Glutamatergic neuron (in vitro differentiated cells): ENCODE measurements at regions not wholly inside any gene's neighbourhood (a gene's known extent, or its start where the extent isn't known, plus 50 kb on each side); places are given as distances from the start of the nearest gene placed in this dataset.

Source experiments
- DNase-seq: peaks from one replicate; pipeline ENCODE4 v3.0.0; 2022
- H3K27ac Mint-ChIP-seq: one replicate; pipeline ENCODE4 v1.8.0; 2020; ENCODE audit warnings: mild to moderate bottlenecking, mixed read lengths, inconsistent platforms; ENCODE audit not compliant: unreplicated experiment
- H3K27me3 Mint-ChIP-seq: one replicate; pipeline ENCODE4 v1.8.0; 2020; ENCODE audit warnings: mild to moderate bottlenecking, moderate library complexity, mixed read lengths, inconsistent platforms; ENCODE audit not compliant: unreplicated experiment
- H3K36me3 Mint-ChIP-seq: one replicate; pipeline ENCODE4 v1.8.0; 2020; ENCODE audit warnings: mild to moderate bottlenecking, mixed read lengths, inconsistent platforms; ENCODE audit not compliant: unreplicated experiment
- H3K4me1 Mint-ChIP-seq: one replicate; pipeline ENCODE4 v1.8.0; 2020; ENCODE audit warnings: mild to moderate bottlenecking, low read depth, mixed read lengths, inconsistent platforms; ENCODE audit not compliant: unreplicated experiment
- H3K4me3 Mint-ChIP-seq: one replicate; pipeline ENCODE4 v1.8.0; 2020; ENCODE audit warnings: mild to moderate bottlenecking, mixed read lengths, inconsistent platforms; ENCODE audit not compliant: unreplicated experiment
- H3K9me3 Mint-ChIP-seq: one replicate; pipeline ENCODE4 v1.8.0; 2020; ENCODE audit warnings: mild to moderate bottlenecking, moderate library complexity, mixed read lengths, inconsistent platforms; ENCODE audit not compliant: unreplicated experiment
- CTCF ChIP-seq: fragments of 200-600 bp; sonication (generic); IDR thresholded peaks from one replicate; pipeline ENCODE4 v1.5.0; 2021; ENCODE audit not compliant: partially characterized antibody, unreplicated experiment

- no peak for TF ChIP-seq CTCF
- no peak for DNase-seq
- Mint-ChIP-seq H3K9me3 (peaks cover 3% of the 10 kb centered on the region), H3K4me1 (peaks cover 3% of the 10 kb centered on the region), H3K4me3 (no peak overlapping the region), H3K27ac (no peak overlapping the region), H3K36me3 (no peaks in the 10 kb centered on the region), H3K27me3 (peaks cover 5% of the 10 kb centered on the region)
Observed at GRCh38 chr12:107436376-107436775, 249.2 kb upstream of the PWP1 start.

GRCh38 chr12:107436836-107437235 is 248.8 kb upstream of the PWP1 start:
- H3K36me3 Mint-ChIP-seq = no peaks in the 10 kb centered on the region
- H3K27ac Mint-ChIP-seq = no peak overlapping the region
- DNase-seq = no peak
- peaks cover 3% of the 10 kb centered on the region for H3K4me1 Mint-ChIP-seq
- peaks cover 5% of the 10 kb centered on the region for H3K27me3 Mint-ChIP-seq
- H3K9me3 Mint-ChIP-seq = peaks cover 3% of the 10 kb centered on the region
- H3K4me3 Mint-ChIP-seq = no peak overlapping the region
- no peak for TF ChIP-seq CTCF

- H3K4me1 Mint-ChIP-seq = peaks cover 5% of the 10 kb centered on the region
- no peak overlapping the region for H3K27ac Mint-ChIP-seq
- peaks cover 4% of the 10 kb centered on the region for H3K27me3 Mint-ChIP-seq
- peaks cover 3% of the 10 kb centered on the region for H3K9me3 Mint-ChIP-seq
- TF ChIP-seq CTCF = no peak
- DNase-seq = no peak
- no peak overlapping the region for H3K4me3 Mint-ChIP-seq
- H3K36me3 Mint-ChIP-seq = no peaks in the 10 kb centered on the region
Observed at GRCh38 chr12:107437954-107438353, 247.6 kb upstream of the PWP1 start.

GRCh38 chr12:107439026-107439738 is 246.4 kb upstream of the PWP1 start:
- Mint-ChIP-seq H3K27me3 (peaks cover 4% of the 10 kb centered on the region), H3K27ac (no peak overlapping the region), H3K9me3 (peaks cover 2% of the 10 kb centered on the region), H3K36me3 (no peaks in the 10 kb centered on the region), H3K4me1 (peaks cover 5% of the 10 kb centered on the region), H3K4me3 (no peak overlapping the region)
- no peak for TF ChIP-seq CTCF
- DNase-seq = no peak

GRCh38 chr12:107440606-107441005 is 245.0 kb upstream of the PWP1 start:
- peaks cover 5% of the 10 kb centered on the region for H3K4me1 Mint-ChIP-seq
- H3K27ac Mint-ChIP-seq = no peak overlapping the region
- no peak for TF ChIP-seq CTCF
- H3K9me3 Mint-ChIP-seq = peaks cover 2% of the 10 kb centered on the region
- no peaks in the 10 kb centered on the region for H3K36me3 Mint-ChIP-seq
- H3K4me3 Mint-ChIP-seq = no peak overlapping the region
- no peak for DNase-seq
- H3K27me3 Mint-ChIP-seq = peaks cover 4% of the 10 kb centered on the region
